ENCODE measurements at regions not wholly inside any gene's neighbourhood (a gene's known extent, or its start where the extent isn't known, plus 50 kb on each side); places are given as distances from the start of the nearest gene placed in this dataset.

DNA sequence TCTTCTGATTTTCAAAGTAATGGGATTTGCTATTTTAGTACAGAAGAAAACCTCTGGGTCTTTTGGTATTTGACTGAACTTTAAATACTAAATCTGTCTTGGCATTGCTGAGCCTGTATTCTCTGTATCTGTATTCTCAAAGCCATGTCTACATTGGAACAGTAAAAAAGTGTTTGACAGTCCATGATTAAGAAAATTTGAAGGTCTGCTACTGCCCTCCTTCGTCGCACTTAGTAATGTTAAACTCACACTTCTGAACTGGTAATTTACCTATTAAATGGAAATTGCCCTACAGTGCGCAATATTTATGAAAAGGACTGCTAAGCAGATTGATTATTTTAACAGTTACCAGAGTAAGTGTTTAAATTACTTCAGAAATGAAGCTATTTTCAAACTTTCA lies 165.7 kb upstream of the SMC2 start:
- TF ChIP-seq, protein P1, sequence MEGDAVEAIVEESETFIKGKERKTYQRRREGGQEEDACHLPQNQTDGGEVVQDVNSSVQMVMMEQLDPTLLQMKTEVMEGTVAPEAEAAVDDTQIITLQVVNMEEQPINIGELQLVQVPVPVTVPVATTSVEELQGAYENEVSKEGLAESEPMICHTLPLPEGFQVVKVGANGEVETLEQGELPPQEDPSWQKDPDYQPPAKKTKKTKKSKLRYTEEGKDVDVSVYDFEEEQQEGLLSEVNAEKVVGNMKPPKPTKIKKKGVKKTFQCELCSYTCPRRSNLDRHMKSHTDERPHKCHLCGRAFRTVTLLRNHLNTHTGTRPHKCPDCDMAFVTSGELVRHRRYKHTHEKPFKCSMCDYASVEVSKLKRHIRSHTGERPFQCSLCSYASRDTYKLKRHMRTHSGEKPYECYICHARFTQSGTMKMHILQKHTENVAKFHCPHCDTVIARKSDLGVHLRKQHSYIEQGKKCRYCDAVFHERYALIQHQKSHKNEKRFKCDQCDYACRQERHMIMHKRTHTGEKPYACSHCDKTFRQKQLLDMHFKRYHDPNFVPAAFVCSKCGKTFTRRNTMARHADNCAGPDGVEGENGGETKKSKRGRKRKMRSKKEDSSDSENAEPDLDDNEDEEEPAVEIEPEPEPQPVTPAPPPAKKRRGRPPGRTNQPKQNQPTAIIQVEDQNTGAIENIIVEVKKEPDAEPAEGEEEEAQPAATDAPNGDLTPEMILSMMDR (IDR thresholded peaks at IDR 0.05; ENCODE audit: unreplicated experiment): no peak
- H3K27ac Mint-ChIP-seq (ENCODE audit: unreplicated experiment): no peak overlapping the region
- H3K27me3 Mint-ChIP-seq (ENCODE audit: unreplicated experiment): no peaks in the 10 kb centered on the region
- DNase-seq (ENCODE audit: low spot score): no peak
- no peaks in the 10 kb centered on the region for H3K36me3 Mint-ChIP-seq (ENCODE audit: low read depth, unreplicated experiment)
- H3K4me1 Mint-ChIP-seq (ENCODE audit: unreplicated experiment): no peaks in the 10 kb centered on the region
- H3K4me3 Mint-ChIP-seq (ENCODE audit: unreplicated experiment): no peak overlapping the region
- no peaks in the 10 kb centered on the region for H3K9me3 Mint-ChIP-seq (ENCODE audit: unreplicated experiment)

DNA sequence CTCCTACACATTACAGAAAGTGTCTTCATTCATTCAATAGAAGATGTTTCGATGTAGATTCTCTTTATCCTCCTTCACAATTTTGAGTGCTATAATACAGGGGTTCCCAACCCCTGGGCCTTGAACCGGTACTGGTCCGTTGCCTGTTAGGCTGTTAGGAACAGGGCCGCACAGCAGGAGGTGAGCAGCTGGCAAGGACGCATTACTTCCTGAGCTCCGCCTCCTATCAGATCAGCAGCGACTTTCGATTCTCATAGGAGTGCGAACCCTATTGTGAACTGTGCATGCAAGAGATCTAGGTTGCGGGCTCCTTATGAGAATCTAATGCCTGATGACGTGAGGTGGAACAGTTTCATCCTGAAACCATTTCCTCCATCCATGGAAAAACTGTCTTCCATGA lies 153.0 kb upstream of the SMC2 start:
- TF ChIP-seq, protein P1 (IDR thresholded peaks at IDR 0.05; ENCODE audit: unreplicated experiment): no peak
- no peaks in the 10 kb centered on the region for H3K4me1 Mint-ChIP-seq (ENCODE audit: unreplicated experiment)
- no peaks in the 10 kb centered on the region for H3K27me3 Mint-ChIP-seq (ENCODE audit: unreplicated experiment)
- DNase-seq (ENCODE audit: low spot score): no peak
- no peak overlapping the region for H3K4me3 Mint-ChIP-seq (ENCODE audit: unreplicated experiment)
- H3K36me3 Mint-ChIP-seq (ENCODE audit: low read depth, unreplicated experiment): no peaks in the 10 kb centered on the region
- no peak overlapping the region for H3K27ac Mint-ChIP-seq (ENCODE audit: unreplicated experiment)
- no peaks in the 10 kb centered on the region for H3K9me3 Mint-ChIP-seq (ENCODE audit: unreplicated experiment)

DNA sequence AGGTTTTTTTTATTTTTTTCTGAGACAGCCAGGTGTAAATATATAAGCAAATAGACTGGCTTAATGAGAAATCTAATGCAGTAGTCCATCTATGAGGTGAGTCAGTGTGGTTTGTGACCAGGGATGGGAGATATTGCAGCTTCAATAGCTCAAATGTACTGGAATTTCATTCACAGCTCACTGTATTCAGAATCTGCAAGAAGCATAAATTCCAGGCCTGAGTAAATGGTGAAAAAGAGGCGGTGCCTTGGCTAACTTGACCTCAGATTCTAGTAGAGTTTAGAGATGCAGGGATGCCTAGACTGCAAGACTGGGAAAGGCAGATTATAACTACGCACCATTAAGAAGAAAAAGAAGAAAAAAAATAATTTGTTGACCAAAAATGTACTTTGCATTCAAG lies 151.9 kb upstream of the SMC2 start:
- Mint-ChIP-seq H3K27ac (ENCODE audit: unreplicated experiment) (no peak overlapping the region), H3K27me3 (ENCODE audit: unreplicated experiment) (no peaks in the 10 kb centered on the region), H3K36me3 (ENCODE audit: low read depth, unreplicated experiment) (no peaks in the 10 kb centered on the region), H3K4me3 (ENCODE audit: unreplicated experiment) (no peak overlapping the region), H3K4me1 (ENCODE audit: unreplicated experiment) (no peaks in the 10 kb centered on the region), H3K9me3 (ENCODE audit: unreplicated experiment) (no peaks in the 10 kb centered on the region)
- TF ChIP-seq, protein P1 (IDR thresholded peaks at IDR 0.05; ENCODE audit: unreplicated experiment): no peak
- DNase-seq (ENCODE audit: low spot score): no peak

DNA sequence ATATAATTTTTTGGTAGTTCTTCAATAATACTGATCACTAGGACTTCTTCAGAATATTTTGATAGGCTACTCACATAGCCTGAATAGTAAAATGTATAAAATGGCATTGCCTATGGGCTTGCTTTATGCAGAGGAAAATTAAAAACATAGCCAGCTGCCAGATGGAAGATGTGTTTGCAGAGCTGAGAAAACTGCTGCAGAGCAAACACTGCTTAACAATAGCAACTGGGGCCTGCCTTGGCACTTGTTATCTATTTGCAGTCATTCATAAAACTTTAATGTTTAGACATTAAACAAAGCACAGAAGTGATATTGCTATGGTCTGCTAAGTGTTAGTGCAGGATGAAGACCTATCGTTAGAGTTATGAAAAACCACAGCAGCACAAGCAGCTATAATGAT lies 151.5 kb upstream of the SMC2 start:
- TF ChIP-seq, protein P1 (IDR thresholded peaks at IDR 0.05; ENCODE audit: unreplicated experiment): no peak
- Mint-ChIP-seq H3K4me1 (ENCODE audit: unreplicated experiment) (no peaks in the 10 kb centered on the region), H3K27me3 (ENCODE audit: unreplicated experiment) (no peaks in the 10 kb centered on the region), H3K9me3 (ENCODE audit: unreplicated experiment) (no peaks in the 10 kb centered on the region), H3K4me3 (ENCODE audit: unreplicated experiment) (no peak overlapping the region), H3K36me3 (ENCODE audit: low read depth, unreplicated experiment) (no peaks in the 10 kb centered on the region), H3K27ac (ENCODE audit: unreplicated experiment) (no peak overlapping the region)
- no peak for DNase-seq (ENCODE audit: low spot score)

DNA sequence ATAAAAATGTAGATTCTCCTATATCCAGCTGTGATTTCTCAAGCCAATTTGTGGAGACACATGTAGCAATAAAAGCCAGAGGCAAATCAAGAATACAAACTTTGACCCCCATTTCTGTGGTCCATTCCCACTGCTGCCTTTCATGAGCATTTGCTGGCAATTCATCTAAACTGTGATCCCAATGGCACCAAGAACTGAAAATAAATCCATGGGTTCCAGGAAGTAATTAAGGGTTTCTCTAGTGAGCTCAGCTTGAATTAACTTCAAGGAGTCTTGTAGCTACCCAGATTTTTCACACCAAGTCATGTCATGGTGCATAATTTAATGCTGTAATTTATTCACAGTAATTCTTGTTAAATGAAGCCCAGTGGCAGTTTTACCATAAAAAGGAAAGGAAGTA lies 145.0 kb upstream of the SMC2 start:
- Mint-ChIP-seq H3K27ac (ENCODE audit: unreplicated experiment) (no peak overlapping the region), H3K4me3 (ENCODE audit: unreplicated experiment) (no peak overlapping the region), H3K9me3 (ENCODE audit: unreplicated experiment) (peaks cover 17% of the 10 kb centered on the region), H3K36me3 (ENCODE audit: low read depth, unreplicated experiment) (no peaks in the 10 kb centered on the region), H3K27me3 (ENCODE audit: unreplicated experiment) (no peaks in the 10 kb centered on the region), H3K4me1 (ENCODE audit: unreplicated experiment) (no peaks in the 10 kb centered on the region)
- TF ChIP-seq, protein P1 (IDR thresholded peaks at IDR 0.05; ENCODE audit: unreplicated experiment): no peak
- no peak for DNase-seq (ENCODE audit: low spot score)
